ENCODE measurements at regions not wholly inside any gene's neighbourhood (a gene's known extent, or its start where the extent isn't known, plus 50 kb on each side); places are given as distances from the start of the nearest gene placed in this dataset.
"Not testable (repeated sequence)": the region's sequence is repeated elsewhere in the genome, so short reads cannot be mapped to it uniquely, and the experiment has no call there.

DNA sequence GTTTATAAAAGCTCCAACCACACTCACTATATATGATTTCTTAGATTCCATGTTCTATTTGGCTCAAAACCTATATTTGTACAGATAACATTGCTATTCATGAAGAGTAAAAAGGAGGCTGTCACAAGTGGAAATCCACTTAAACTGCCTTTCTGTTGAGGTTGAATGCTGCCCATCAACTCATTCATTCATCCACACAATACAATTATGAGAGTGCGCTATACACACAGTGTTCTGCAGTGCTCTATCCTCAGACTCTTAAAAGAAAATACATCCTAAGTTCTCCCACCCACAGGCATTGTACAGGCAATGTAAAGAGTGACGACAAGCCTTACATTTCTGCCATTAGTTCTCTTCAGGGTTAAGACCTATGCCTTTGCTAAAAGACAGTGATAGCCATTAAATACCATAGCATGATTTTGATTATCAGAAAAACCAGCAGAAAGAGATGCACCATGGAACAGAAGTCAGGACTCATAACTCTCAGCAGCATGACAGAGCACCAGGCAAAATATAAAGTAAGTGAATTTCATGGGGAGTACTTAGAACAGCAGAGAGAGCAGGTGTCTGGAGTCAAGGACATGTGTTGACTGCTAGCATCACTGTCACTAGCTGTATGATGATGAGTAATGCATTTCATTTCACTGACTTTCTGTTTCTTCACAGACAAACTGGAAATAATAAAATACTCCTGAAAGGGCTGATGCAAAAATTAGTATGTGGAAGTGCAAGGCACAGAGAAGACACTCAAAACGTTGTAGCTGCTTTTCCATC lies 218.0 kb downstream of the RBM26 start:
- no peak for DNase-seq

DNA sequence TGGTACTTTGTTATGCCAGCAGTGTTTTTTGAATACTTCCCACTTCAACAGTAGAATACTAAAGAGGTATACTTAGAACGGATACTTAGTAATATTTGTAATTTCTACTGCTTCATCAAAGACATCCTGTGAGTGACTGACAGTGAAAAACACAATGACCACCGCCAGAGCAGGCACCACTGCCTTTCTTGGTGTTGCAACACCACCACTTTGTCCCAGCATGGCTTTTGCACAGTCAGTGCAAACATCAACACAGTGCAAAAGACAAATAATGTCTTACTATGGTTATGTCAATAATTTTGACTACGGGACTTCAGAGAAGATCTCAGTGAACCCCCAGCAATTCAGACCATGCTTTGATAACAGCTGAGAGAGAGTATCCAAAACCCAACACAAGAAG lies 220.5 kb downstream of the RBM26 start:
- no peak for DNase-seq

DNA sequence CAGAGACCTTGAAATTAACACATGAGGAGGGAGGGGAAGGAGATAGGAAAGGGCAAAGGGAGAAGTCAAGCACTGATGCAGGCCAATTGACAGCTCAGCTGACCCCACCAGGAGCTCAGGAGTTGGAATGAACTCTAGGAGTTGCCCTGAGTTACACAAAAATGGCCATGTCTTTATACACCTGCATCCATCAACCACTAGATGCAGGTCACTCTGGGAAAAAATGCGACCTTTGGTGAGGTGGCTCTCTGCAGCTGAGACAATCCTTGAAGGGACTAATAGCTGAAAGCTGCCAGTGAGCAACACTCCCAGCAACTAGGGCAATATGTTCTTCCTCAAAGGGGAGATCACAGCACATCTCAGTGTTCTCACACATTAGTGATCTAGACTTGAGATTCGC lies 222.8 kb downstream of the RBM26 start:
- DNase-seq, result no peak

DNA sequence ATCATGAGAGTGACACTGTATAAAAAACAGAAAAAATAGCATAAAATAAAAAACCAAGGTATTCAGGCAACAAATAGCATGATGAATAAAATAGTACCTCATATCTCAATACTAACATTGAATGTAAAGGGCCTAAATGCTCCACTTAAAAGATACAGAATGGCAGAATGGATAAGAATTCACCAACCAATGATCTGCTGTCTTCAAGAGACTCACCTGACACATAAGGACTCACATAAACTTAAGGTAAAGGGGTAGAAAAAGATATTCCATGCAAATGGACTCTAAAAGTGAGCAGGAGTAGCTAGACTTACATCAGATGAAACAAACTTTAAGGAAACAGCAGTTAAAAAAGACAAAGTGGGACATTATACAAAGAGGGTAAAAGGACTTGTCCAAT lies 232.4 kb downstream of the RBM26 start:
- DNase-seq, result not testable (repeated sequence)

DNA sequence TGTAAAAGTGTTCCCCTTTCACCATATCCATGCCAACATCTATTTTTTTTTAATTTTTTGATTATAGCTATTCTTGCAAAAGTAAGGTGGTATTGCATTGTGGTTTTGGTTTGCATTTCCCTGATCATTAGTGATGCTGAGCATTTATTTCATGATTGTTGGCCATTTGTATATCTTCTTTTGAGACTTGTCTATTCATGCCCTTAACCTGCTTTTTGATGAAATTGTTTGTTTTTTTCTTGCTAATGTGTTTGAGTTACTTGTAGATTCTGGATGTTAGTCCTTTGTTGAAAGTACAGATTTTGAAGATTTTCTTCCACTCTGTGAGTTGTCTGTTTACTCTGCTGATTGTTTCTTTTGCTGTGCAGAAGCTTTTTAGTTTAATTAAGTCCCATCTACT lies 233.1 kb downstream of the RBM26 start:
- not testable (repeated sequence) for DNase-seq

DNA sequence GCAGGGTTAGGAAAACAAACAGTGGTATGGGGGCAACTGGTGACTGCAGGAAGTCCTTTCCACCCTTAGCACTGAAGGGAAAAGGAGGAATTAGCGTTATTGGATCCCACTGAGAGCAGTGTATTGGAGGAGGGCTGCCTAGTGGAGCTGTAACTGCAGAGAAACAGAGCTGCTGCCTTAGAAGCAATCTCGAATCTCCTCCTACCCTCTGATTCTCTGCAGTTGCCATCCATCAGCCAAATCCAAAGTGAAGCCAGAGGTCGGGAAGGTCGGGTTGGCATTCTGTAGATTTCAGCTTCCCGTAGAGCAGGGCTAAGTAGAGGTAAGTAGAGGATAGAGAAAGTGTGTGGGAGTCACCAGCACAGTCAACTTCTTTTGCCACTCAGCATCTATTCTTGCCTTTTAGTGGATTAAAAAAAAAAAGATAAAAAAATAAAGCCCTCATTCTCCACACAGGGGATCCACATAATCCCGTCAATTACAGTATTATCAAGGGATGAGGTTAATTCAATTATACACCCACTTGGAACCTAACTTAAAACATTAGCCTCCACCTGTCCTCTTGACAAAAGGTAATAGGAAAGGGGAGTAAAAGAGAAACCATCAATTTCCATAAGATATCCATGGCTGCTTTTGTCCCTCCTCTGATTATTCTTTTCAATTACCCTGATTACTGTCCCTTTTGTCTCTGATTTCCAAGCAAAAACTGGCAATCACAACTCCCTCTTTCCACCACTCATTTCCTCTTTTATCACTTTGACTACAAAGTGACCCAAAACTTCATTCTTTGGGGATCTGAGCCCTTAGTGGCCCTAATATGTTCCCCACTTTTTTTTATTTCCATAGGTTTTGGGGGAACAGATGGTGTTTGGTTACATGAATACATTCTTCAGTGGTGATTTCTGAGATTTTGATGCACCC lies 234.7 kb downstream of the RBM26 start:
- DNase-seq, result no peak

DNA sequence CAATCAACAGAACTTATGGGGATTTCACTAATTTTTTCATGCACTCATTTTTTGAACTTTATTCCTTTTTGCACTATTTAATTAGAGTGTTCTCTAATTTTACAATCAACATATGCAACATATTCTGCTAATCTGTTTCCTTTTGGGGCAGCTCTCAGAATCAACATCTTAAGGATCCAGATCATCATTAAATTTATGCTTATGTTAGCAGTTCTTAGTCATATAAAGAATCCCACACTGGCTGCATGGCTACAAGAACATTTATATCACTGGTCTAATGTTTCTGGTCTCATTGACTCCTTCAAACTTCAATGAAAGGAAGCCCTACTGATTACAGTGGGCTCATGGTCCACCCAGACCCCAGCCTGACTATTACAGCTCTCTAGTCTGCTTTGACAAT lies 245.2 kb downstream of the RBM26 start:
- DNase-seq, result no peak

DNA sequence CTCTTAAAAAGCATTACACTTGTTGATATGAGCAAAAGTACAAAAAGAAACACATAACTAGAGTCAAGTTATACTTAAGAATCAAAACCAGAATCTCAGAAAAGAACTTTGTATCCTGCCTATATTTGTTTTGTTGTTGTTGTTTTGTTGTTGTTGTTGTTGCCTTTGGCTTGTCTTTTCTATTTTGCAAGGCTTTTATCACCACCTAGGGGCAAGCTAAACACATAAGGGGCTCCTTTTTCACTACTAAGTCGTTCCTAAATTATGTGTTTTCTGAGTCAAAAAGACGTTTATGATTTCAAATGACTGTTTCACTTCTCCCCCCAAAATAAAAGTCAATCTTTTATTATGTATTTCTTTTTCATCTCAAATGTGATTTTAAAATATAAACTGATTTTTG lies 250.2 kb downstream of the RBM26 start:
- DNase-seq, result no peak

DNA sequence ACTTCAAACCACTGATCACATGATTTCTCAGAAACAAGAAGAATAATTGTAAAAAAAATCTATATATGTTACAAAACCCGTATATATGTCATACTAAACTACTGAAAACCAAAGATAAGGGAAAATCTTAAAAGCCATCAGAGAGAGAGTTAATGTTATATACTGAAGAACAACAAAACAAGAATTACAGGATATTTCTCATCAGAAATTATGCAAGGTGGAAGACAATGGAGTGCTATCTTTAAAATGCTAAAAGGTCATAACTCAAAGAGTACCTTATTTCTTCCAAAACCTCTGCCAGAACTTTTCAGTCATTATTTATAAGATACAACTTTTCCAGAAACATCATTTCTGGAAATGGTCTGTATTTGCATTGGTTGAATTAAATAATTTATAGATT lies 256.8 kb downstream of the RBM26 start:
- no peak for DNase-seq

DNA sequence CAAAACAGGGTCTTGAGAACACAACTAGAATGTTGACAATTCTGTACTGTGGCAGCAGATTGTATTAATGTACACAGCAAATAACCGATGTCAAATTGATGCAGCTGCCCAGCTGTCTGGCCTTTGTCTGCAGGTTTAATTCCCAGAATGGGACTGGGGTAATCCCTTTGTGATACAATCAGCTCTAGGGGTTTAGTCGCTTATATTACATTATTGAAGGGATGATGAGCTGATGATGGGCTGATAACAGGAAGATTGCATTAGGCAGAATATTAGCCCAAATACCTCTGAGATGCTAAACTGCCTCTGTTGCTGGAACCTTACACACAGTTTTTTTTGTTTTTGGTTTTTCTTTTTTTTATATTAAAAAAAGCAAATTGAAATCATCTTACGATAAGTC lies 265.0 kb downstream of the RBM26 start:
- no peak for DNase-seq

DNA sequence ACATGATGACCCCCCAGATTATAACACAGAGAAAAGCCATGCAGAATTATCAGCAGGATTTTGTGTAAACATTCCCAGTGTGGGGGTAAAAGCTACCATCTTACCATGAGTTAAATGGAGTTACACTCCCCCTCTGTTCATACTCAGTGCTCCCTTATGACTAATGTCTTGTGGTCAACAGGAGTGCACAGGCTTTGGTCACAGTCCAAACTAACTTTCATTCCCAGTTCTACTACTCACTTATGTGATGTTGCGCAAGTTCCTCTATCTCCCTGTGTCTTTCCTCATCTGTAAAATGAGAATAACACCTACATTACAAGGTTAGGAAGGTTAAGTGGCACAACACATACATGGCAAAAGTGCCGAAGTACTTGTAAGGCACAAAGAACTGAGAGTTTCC lies 277.9 kb downstream of the RBM26 start:
- no peak for DNase-seq

DNA sequence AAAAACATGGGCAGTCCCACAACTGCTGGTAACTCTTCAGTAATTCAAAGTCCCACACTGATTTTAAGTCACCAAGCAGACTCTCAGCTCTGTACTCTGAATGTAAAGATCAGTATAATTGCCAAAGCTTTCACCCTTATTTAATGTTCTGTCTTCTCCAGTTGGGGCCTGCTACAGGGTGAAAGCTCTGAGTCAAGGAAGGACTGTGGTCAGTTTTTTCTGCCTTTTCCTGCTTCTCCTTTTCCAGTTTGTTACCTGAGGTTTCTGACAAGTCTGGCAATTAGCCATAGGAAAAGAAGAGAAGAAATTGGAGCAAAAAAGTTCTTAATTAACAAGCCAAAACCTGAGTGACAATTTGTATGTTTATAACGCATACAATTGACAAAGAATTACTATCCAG lies 279.3 kb downstream of the RBM26 start:
- no peak for DNase-seq

DNA sequence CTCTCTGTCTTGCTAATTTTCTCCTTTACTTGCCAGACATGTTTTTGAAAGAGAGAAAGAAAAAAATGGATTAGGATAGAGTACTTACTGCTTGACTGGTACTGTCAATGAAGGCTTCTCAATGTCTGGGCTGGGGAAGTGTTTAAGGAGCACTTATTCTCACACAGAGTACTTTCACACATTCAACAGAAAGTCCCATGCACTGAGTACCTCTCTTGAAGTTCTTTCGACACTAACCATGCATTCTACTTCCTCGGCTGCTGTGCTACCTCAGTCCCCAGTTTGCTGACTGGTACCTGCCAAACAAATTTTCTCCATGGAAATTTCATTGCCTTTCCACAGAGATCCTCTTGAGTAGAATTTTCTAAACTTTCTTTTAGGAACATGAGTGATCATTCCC lies 281.9 kb downstream of the RBM26 start:
- DNase-seq, result no peak

DNA sequence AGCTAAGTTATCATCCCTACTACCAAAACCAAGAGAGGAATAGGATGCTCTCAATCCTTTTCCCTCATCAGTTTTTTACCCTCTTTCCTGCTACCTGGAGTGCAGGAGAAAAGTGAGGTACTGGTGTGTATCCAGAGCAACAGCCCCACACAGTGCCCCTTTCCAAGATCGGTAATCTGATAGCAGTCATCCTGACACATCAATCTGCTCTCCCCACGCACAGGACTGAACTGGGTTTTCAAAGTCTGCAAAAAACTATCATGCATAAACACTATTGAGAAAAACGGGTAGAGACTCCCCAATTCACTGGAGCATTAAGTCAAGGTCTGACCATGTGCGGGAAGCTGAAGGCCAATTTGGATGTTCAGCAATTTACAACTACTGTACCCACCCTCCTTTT lies 284.8 kb downstream of the RBM26 start:
- no peak for DNase-seq

DNA sequence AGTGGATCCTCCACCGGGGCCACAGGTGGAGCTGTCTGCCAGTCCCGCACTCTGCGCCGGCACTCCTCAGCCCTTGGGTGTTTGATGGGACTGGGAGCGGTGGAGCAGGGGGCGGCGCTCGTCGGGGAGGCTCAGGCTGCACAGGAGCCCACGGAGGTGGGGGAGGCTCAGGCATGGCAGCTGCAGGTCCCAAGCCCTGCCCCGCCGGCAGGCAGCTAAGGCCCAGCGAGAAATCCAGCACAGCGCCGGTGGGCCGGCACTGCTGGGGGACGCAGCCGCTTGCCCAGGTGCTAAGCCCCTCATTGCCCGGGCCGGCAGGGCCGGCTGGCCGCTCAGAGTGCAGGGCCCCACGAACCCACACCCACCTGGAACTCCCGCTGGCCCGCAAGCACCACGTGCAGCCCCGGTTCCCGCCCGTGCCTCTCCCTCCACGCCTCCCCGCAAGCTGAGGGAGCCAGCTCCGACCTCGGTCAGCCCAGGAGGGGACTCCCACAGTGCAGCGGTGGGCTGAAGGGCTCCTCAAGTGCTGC lies 286.4 kb downstream of the RBM26 start:
- no peak for DNase-seq

DNA sequence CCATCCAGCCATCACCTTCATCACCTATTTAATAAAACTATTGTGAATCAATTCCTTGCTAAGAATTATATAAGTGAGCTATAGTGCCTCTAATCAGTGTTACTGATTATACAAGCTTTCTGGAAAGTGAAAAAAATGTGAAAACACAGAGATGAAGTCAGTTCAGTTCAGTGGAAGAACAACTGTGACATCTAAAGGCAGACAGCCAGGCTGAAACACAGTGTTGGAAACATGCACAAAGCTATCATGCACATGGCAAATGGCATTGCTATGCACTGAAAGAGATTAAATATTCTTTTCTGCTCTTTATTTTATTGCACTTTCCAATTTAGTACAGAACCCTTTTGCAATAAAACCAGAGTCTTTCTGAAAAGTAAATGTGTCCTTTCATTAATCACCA lies 294.0 kb downstream of the RBM26 start:
- DNase-seq, result no peak

DNA sequence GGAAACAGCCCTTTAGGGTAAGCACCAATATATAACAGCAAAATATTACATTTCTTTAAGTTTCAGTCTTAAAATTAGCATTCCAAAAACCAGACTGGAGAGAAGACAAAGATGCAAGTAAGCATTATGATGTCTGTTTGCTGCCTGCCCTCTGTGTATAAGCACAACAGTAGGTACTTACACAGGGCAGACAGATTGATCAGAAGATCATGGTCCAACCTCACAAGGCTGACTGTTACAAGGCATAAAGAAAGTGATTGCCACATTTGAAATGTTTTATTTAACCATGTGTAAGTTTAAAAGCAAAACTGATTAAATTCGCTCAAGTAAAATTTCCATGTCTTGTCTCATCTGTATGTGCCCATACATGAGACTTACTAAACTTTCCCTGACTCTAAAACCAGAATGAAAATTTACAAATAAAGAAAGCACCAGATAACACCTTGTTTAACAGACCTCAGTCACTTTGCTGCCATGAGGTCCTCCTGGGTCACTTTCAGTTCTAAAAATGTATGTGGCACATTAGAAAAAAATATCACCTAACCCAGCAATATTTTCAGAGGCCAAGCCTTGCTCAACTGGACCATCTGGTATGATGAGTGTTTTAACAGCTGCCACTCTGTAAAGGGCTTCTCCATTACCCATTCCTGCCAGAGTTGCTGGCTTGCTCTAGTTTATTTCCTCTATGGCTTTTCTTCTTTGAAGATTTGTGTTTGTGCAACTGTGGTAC lies 297.0 kb downstream of the RBM26 start:
- no peak for DNase-seq

DNA sequence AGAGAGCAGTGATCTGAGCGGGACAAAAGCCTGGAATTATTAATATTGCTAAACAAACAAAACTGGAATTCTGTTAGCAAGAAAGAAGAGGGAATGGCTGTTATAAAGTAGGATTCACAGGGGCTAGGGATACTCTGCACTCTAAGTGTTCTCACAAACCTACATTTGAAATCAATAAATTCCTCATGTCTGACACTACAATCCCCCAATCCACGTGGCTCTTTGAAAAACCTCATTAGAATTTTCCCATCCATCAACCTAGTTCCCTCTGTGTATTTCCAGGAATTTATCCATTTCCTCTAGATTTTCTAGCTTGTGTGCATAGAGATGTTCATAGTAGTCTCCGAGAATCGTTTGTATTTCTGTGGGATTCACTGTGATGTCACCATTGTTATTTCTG lies 307.5 kb downstream of the RBM26 start:
- DNase-seq, result no peak

DNA sequence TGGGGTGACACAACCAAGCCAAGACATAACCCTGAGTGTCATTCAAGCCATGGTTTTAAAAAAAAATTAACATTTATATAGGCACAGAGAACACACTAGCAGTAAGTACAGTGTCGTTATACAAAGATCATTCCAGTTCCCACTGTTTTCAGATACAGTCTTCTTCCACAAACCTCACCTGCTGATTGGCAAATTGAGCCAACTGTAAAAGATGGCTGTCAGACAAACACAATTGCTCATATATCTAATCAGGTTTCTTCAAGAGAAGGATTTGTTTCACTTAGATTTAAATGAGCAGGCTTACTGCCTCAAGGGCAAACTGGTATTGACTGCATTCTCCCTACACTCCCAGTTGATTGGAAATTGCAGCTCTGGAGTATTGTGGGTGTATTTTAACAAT lies 308.9 kb downstream of the RBM26 start:
- no peak for DNase-seq

DNA sequence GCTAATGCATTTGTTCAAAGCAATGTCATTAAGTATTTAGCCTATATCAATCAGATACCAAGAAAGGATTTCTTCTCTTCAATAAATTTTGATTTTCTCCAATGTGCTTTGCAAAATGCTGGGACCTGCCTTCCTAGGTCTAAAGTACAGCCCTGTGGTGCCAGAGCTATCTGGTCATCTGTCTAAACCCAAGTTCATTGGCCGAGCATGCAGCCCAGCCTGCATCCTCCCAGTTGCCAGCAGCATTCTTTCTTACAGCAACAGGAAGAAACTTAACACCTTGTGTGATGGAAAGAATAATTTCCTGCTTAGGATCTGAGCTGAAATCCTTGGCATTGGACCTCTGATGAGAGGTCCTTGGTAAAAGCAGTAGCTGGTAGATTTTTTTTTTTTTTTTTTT lies 310.0 kb downstream of the RBM26 start:
- DNase-seq, result no peak

DNA sequence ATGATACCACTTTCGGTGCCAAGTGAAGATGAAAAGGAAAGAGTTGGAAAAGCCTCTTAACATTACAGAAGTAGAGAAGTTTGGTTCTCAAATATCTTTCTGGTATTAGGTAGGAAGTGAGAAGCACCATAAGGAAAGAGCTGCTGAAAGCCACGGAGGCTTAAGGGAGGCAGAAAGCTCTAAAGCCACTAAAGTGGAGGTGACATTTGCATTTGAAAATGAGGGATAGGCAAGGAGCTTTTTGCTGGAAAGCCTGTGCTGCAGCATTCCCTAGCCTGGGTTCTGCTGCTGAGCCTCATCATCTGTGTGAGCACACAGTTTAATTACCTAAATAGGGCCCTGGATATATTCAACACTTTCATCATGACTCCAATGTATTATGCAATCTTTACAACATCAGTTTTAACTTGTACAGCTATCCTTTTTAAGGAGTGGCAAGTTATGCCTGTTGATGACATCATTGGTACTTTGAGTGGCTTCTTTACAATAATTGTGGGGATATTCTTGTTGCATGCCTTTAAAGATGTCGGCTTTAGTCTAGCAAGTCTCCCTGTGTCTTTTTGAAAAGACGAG lies 315.4 kb downstream of the RBM26 start:
- DNase-seq, result no peak

DNA sequence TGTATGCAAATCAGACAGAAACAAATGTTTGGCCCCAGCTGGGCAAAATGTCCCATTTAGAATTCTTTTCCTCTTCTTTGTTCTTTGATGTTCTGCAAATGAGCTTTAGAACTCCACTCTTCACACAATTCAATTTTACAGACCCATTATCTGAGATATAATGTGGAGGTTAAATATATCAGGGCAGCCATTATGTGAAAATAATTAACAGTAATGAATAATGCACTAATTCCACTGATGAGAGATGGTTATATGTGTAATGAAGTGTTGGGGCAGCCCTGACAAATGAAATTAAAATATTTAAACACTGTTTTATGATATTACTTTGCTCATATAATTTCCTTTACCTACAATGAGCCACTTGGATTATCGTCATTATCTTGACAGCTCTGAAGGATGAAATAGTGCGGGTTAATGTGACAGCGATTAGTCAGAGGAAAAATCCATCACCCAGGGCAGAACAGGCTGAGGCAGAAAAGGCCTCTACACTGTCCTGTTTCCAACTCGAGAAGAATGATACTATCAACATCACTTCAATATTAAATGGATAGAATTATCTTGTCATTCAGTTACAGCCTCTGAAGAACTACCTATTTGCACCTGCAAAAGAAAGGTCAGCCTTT lies 321.1 kb downstream of the RBM26 start:
- DNase-seq, result no peak

DNA sequence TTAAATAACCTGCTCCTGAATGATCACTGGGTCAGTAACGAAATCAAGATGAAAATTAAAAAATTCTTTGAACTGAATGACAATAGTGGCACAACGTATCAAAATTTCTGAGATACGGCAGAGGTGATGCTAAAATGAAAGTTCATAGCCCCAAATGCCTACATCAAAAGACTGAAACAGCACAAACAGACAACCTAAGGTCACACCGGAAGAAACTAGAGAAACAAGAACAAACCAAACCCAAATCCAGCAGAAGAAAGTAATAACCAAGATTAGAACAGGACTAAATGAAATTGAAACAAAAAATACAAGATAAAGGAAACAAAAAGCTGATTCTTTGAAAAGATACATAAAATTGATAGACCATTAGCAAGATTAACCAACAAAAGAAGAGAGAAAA lies 324.1 kb downstream of the RBM26 start:
- no peak for DNase-seq

All from activated T-cell treated with anti-CD3 and anti-CD28 coated beads for 4 hours (primary cell).